Astrocyte of the spinal cord (primary cell): ENCODE measurements at regions not wholly inside any gene's neighbourhood (a gene's known extent, or its start where the extent isn't known, plus 50 kb on each side); places are given as distances from the start of the nearest gene placed in this dataset.
A peak's percentile ranks its signal among the peaks of the same experiment; 100 is the strongest.
"Not testable (repeated sequence)": the region's sequence is repeated elsewhere in the genome, so short reads cannot be mapped to it uniquely, and the experiment has no call there.

Experiments
- DNase-seq: peaks from one replicate; pipeline ENCODE4 v3.0.0; 2011; ENCODE audit warnings: low read depth, low spot score
- H3K4me3 ChIP-seq: 2 replicates; pipeline ENCODE4 v1.5.1; 2011; ENCODE audit warnings: low read depth, mild to moderate bottlenecking, low read length, moderate library complexity
- in situ Hi-C: cut with HindIII; loops from 2 replicates; pipeline ENCODE4 v1.10.0; 2017; ENCODE audit warnings: low sequenced_read_pairs
- TF ChIP-seq, protein P1 (sequence below): IDR thresholded peaks from 2 replicates; pipeline ENCODE4 v1.5.1; 2012; ENCODE audit warnings: low read depth, mild to moderate bottlenecking, low read length, inconsistent platforms

DNA sequence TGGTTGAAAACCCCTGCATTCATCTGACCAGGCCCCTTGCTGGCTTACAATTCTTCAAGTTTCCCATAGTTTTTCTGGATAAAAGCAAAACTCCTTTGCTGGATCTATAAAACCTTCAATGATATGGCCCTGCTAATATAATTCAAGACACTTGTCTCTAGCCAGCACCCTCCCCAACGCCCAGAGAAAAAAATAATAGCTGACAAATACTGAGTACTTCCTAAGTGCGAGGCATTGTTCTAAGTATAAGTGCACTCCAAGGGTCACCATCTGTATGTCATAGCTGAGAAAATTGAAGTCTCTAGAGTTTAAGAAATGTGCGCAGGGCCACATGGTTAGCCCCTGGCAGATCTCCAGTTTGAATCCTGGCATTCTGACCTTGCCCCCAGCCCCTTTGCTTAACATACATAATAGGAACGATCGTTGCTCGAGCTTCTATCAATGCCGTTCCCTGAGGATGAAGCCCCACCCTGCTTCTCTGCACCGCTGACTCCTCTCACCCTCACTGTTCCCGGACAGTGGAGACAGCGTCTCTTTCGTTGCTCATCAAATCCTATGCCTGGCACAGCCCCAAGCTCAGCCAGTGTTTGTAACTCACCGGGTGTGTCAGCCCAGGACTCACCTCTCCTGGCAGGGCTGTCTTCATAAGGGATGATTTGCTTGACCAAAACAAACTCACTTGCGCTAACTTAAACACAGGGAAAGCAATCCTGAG is 377.1 kb upstream of the PROK2 start:
- no peak overlapping the region for H3K4me3 ChIP-seq
- peak; percentile 23 for DNase-seq
- in situ Hi-C loops, result no loop called here
- TF ChIP-seq, protein P1, sequence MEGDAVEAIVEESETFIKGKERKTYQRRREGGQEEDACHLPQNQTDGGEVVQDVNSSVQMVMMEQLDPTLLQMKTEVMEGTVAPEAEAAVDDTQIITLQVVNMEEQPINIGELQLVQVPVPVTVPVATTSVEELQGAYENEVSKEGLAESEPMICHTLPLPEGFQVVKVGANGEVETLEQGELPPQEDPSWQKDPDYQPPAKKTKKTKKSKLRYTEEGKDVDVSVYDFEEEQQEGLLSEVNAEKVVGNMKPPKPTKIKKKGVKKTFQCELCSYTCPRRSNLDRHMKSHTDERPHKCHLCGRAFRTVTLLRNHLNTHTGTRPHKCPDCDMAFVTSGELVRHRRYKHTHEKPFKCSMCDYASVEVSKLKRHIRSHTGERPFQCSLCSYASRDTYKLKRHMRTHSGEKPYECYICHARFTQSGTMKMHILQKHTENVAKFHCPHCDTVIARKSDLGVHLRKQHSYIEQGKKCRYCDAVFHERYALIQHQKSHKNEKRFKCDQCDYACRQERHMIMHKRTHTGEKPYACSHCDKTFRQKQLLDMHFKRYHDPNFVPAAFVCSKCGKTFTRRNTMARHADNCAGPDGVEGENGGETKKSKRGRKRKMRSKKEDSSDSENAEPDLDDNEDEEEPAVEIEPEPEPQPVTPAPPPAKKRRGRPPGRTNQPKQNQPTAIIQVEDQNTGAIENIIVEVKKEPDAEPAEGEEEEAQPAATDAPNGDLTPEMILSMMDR, result no peak

DNA sequence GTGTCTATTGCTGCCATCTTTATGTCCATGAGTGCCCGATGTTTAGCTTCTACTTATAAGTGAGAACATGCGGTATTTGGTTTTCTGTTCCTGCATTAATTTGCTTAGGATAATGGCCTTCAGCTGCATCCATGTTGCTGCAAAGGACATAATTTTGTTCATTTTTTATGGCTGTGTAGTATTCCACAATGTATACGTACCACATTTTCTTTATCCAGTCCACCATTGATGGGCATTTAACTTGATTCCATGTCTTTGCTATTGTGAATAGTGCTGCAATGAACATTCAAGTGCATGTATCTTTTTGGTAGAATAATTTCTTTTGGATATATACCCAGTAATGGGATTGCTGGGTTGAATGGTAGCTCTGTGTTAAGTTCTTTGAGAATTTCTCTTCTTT is 376.3 kb upstream of the PROK2 start:
- DNase-seq, in situ Hi-C loops, H3K4me3 ChIP-seq: not testable (repeated sequence)

DNA sequence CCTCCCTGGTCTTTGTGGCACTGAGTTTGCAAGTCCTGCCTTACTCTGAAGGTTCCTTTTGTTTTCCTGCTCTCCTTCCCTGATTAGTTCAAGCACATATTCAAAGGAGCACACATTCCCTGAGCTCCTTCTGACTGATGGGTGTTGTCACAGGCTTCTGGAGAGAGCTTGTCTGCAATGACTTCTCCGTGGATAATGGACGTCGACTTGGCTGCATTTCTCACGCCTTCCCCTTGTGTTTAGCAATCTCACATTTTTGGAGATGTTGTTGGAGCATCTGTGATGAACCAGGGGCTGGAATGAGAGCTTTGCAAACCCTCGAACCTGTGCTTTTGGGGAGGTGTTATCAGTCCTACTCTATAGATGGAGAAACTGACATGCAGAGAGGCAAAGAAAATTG is 375.4 kb upstream of the PROK2 start:
- DNase-seq, result no peak
- H3K4me3 ChIP-seq, result no peak overlapping the region
- TF ChIP-seq, protein P1, result no peak
- in situ Hi-C loops, result no loop called here

DNA sequence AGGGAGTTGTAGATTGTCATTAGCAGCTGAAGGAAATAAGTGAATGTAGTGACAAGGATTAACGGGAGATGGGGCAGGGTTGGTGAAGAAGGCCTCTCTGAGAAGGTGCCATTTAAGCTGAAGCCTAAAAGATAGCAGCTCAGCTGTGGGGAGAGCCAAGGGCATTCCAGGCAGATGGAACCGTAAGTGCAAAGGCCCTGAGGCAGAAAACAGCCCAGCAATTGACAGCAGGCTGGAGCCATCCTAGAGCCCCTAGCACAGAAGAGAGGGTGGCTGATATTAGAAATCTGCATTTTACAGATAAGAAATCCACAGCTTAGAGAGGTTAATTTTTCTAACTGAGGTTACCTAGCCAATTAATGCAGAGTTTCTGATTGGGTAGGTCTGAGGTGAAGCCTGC is 374.5 kb upstream of the PROK2 start:
- TF ChIP-seq, protein P1, result no peak
- no peak for DNase-seq
- in situ Hi-C loops, result no loop called here
- no peak overlapping the region for H3K4me3 ChIP-seq

DNA sequence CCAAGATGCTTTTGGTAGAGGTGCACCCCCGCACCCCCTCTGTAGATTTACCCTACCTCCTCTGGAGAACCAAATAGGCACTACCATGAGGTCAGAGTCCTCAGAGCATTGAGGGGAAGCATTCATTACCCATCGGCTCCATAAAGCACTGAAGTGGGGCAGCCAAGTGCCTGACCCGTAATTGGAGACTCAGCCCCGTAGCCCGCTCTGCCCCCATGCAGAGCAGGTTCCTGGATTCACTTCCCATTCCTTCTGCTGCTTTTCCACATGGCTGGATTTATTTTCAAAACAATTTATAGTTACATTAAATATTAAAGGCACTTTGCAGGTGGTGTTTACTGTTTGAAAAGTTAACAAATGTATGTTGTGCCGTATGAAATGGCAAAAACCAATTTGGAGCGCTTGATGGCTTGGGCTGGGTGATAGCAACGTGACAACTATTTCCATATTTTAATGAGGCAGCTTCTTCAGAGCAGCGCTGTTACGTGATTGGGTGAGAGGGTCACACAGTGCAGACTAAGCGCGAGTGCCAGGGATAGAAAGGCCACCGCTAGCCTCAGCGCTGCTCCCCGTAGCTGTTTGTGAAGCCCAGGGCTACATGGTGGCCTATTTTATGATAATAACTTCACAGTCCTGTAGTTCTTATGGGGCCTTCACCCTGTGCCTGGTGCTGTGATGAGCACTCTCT is 373.8 kb upstream of the PROK2 start:
- no peak for DNase-seq
- in situ Hi-C loops, result no loop called here
- no peak overlapping the region for H3K4me3 ChIP-seq
- TF ChIP-seq, protein P1, result no peak

DNA sequence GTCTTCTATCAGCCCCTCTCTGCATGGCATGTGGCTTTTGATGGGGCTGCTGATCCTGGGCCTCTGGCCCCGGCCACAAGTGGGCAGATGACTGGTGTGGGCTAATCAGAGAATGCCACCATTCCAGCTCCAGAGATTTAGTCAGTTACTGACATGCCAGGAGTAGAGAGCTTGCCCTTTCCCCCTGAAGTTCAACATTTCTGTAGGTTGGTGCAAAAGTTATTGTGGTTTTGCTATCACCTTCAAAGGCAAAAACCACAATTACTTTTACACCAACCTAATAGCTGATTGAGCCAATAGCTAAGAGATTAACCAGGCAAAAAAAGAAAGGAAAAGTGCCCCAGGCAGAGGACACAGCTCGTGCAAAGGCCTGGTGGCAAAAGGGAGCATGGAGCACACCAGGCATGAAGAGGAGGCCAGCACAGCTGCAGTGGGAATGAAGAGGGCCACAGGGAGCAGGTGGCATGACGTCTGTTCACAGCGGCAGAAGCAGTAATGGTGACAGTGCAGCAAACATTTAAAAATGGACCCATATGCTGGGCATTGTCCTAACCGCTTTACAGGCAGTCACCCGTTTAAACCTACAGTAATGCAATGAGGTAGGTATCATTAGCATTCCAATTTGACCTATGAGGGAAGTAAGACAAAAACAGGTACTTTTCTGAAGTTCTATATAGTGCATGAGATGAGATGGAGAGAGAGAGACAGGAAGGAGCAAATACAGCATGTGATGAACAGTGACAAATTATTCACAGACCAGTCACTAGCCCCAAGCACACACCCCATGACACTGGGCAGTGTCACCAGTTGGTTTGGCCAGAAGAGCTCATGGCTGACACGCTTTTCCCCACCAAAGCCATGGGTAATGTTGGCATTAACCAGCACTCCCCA is 373.0 kb upstream of the PROK2 start:
- in situ Hi-C loops, result no loop called here
- no peak for DNase-seq
- no peak overlapping the region for H3K4me3 ChIP-seq
- TF ChIP-seq, protein P1, result no peak
